ENCODE measurements at regions not wholly inside any gene's neighbourhood (a gene's known extent, or its start where the extent isn't known, plus 50 kb on each side); places are given as distances from the start of the nearest gene placed in this dataset.
A peak's percentile ranks its signal among the peaks of the same experiment; 100 is the strongest.
"Not testable (repeated sequence)": the region's sequence is repeated elsewhere in the genome, so short reads cannot be mapped to it uniquely, and the experiment has no call there.

GRCh38 chr11:43067681-43068080 is 244.1 kb upstream of the API5 start:
- no peak for DNase-seq

- no peak for DNase-seq
These were observed 240.5 kb upstream of the API5 start for GRCh38 chr11:43071338-43071737.

GRCh38 chr11:43072096-43072495 is 239.7 kb upstream of the API5 start:
- no peak for DNase-seq

- DNase-seq, result no peak
These were observed 238.9 kb upstream of the API5 start for GRCh38 chr11:43072911-43073310.

- DNase-seq, result no peak
These were observed 237.0 kb upstream of the API5 start for GRCh38 chr11:43074810-43075209.

- no peak for DNase-seq
These were observed 210.7 kb upstream of the API5 start for GRCh38 chr11:43101113-43101512.

GRCh38 chr11:43116071-43116470 is 195.7 kb upstream of the API5 start:
- no peak for DNase-seq

GRCh38 chr11:43119275-43119970 is 192.4 kb upstream of the API5 start:
- no peak for DNase-seq

GRCh38 chr11:43122546-43122945 is 189.2 kb upstream of the API5 start:
- DNase-seq, result no peak

- DNase-seq, result no peak
These were observed 188.4 kb upstream of the API5 start for GRCh38 chr11:43123443-43123842.

GRCh38 chr11:43124272-43124935 is 187.4 kb upstream of the API5 start:
- no peak for DNase-seq

GRCh38 chr11:43129329-43129728 is 182.5 kb upstream of the API5 start:
- DNase-seq, result no peak

GRCh38 chr11:43130616-43131015 is 181.2 kb upstream of the API5 start:
- DNase-seq, result peak; percentile 1

- DNase-seq, result no peak
These were observed 175.7 kb upstream of the API5 start for GRCh38 chr11:43135966-43136534.

- no peak for DNase-seq
These were observed 173.1 kb upstream of the API5 start for GRCh38 chr11:43138621-43139140.

- DNase-seq, result no peak
These were observed 166.1 kb upstream of the API5 start for GRCh38 chr11:43145653-43146052.

- DNase-seq, result no peak
These were observed 161.1 kb upstream of the API5 start for GRCh38 chr11:43150697-43151096.

- no peak for DNase-seq
These were observed 147.0 kb upstream of the API5 start for GRCh38 chr11:43164831-43165230.

- not testable (repeated sequence) for DNase-seq
These were observed 146.4 kb upstream of the API5 start for GRCh38 chr11:43165393-43165792.

GRCh38 chr11:43168241-43168640 is 143.6 kb upstream of the API5 start:
- not testable (repeated sequence) for DNase-seq

GRCh38 chr11:43172477-43172876 is 139.3 kb upstream of the API5 start:
- DNase-seq, result no peak

- DNase-seq, result no peak
These were observed 133.8 kb upstream of the API5 start for GRCh38 chr11:43177975-43178374.

- DNase-seq, result not testable (repeated sequence)
These were observed 117.3 kb upstream of the API5 start for GRCh38 chr11:43194459-43194858.

- DNase-seq, result no peak
These were observed 114.4 kb upstream of the API5 start for GRCh38 chr11:43197379-43197778.
